Activated CD8-positive, alpha-beta memory T cell treated with anti-CD3 and anti-CD28 coated beads, Interleukin-2, amount 50 U/mL, for 4 hours (primary cell): ENCODE measurements at regions not wholly inside any gene's neighbourhood (a gene's known extent, or its start where the extent isn't known, plus 50 kb on each side); places are given as distances from the start of the nearest gene placed in this dataset.

Experiments
- DNase-seq: peaks from one replicate; pipeline ENCODE4 v3.0.0-alpha.2; 2020

GRCh38 chr11:95341221-95341620 is 110.2 kb upstream of the SESN3 start:
- DNase-seq, result no peak

GRCh38 chr11:95339086-95339901 is 108.3 kb upstream of the SESN3 start:
- DNase-seq, result no peak

- DNase-seq, result no peak
Measured at GRCh38 chr11:95338430-95338991, 107.5 kb upstream of the SESN3 start.

- DNase-seq, result no peak
Measured at GRCh38 chr11:95337972-95338429, 107.0 kb upstream of the SESN3 start.

GRCh38 chr11:95337175-95337957 is 106.4 kb upstream of the SESN3 start:
- no peak for DNase-seq

- no peak for DNase-seq
Measured at GRCh38 chr11:95335989-95336388, 105.0 kb upstream of the SESN3 start.

- DNase-seq, result no peak
Measured at GRCh38 chr11:95331161-95331560, 100.2 kb upstream of the SESN3 start.

- DNase-seq, result no peak
Measured at GRCh38 chr11:95330302-95330701, 99.3 kb upstream of the SESN3 start.

- DNase-seq, result no peak
Measured at GRCh38 chr11:95327273-95327948, 96.4 kb upstream of the SESN3 start.

- DNase-seq, result no peak
Measured at GRCh38 chr11:95325777-95326258, 94.8 kb upstream of the SESN3 start.

- DNase-seq, result no peak
Measured at GRCh38 chr11:95324826-95325225, 93.8 kb upstream of the SESN3 start.

- DNase-seq, result no peak
Measured at GRCh38 chr11:95322539-95322938, 91.5 kb upstream of the SESN3 start.

GRCh38 chr11:95318498-95318897 is 87.5 kb upstream of the SESN3 start:
- no peak for DNase-seq

- no peak for DNase-seq
Measured at GRCh38 chr11:95308512-95309035, 77.6 kb upstream of the SESN3 start.

GRCh38 chr11:95307286-95307685 is 76.3 kb upstream of the SESN3 start:
- DNase-seq, result no peak

- no peak for DNase-seq
Measured at GRCh38 chr11:95306801-95307200, 75.8 kb upstream of the SESN3 start.

- DNase-seq, result no peak
Measured at GRCh38 chr11:95306123-95306522, 75.1 kb upstream of the SESN3 start.

- DNase-seq, result no peak
Measured at GRCh38 chr11:95305705-95306104, 74.7 kb upstream of the SESN3 start.

- DNase-seq, result no peak
Measured at GRCh38 chr11:95304777-95305176, 73.8 kb upstream of the SESN3 start.

- no peak for DNase-seq
Measured at GRCh38 chr11:95302211-95302610, 71.2 kb upstream of the SESN3 start.

- no peak for DNase-seq
Measured at GRCh38 chr11:95301474-95301873, 70.5 kb upstream of the SESN3 start.

GRCh38 chr11:95299078-95299679 is 68.2 kb upstream of the SESN3 start:
- DNase-seq, result no peak
